Activated T-cell treated with anti-CD3 and anti-CD28 coated beads, Interleukin-2, amount 50 U/mL, for 24 hours (primary cell): ENCODE measurements at regions not wholly inside any gene's neighbourhood (a gene's known extent, or its start where the extent isn't known, plus 50 kb on each side); places are given as distances from the start of the nearest gene placed in this dataset.

Source experiments
- DNase-seq: peaks from one replicate; pipeline ENCODE4 v3.0.0-alpha.2; 2020
- H3K27ac Mint-ChIP-seq: 2 replicates; pipeline ENCODE4 v1.8.0; 2020; ENCODE audit warnings: mild to moderate bottlenecking, mixed read lengths
- H3K27me3 Mint-ChIP-seq: 2 replicates; pipeline ENCODE4 v1.8.0; 2020; ENCODE audit warnings: mixed read lengths
- H3K36me3 Mint-ChIP-seq: 2 replicates; pipeline ENCODE4 v1.8.0; 2020; ENCODE audit warnings: low read depth, mixed read lengths
- H3K4me1 Mint-ChIP-seq: 2 replicates; pipeline ENCODE4 v1.8.0; 2020; ENCODE audit warnings: low read depth, mixed read lengths
- H3K4me3 Mint-ChIP-seq: 2 replicates; pipeline ENCODE4 v1.8.0; 2020; ENCODE audit warnings: mild to moderate bottlenecking, moderate library complexity, mixed read lengths
- H3K9me3 Mint-ChIP-seq: 2 replicates; pipeline ENCODE4 v1.8.0; 2020; ENCODE audit warnings: mixed read lengths

GRCh38 chr3:187976365-187976900 is 177.5 kb upstream of the LPP start:
- Mint-ChIP-seq H3K27me3 (no peaks in the 10 kb centered on the region), H3K4me1 (peaks cover 83% of the 10 kb centered on the region), H3K9me3 (peaks cover 7% of the 10 kb centered on the region), H3K4me3 (peak overlapping the region; percentile 26), H3K27ac (peak overlapping the region; percentile 95), H3K36me3 (no peaks in the 10 kb centered on the region)
- no peak for DNase-seq

- no peak for DNase-seq
- no peak overlapping the region for H3K4me3 Mint-ChIP-seq
- no peaks in the 10 kb centered on the region for H3K27me3 Mint-ChIP-seq
- H3K36me3 Mint-ChIP-seq = no peaks in the 10 kb centered on the region
- H3K9me3 Mint-ChIP-seq = peaks cover 7% of the 10 kb centered on the region
- no peak overlapping the region for H3K27ac Mint-ChIP-seq
- peaks cover 86% of the 10 kb centered on the region for H3K4me1 Mint-ChIP-seq
Observed at GRCh38 chr3:187977659-187978058, 176.3 kb upstream of the LPP start.

- Mint-ChIP-seq H3K36me3 (no peaks in the 10 kb centered on the region), H3K4me3 (no peak overlapping the region), H3K9me3 (peaks cover 7% of the 10 kb centered on the region), H3K27me3 (no peaks in the 10 kb centered on the region), H3K27ac (peak overlapping the region; percentile 18), H3K4me1 (peaks cover 81% of the 10 kb centered on the region)
- no peak for DNase-seq
Observed at GRCh38 chr3:187978433-187979011, 175.4 kb upstream of the LPP start.

GRCh38 chr3:187979564-187979963 is 174.4 kb upstream of the LPP start:
- Mint-ChIP-seq H3K36me3 (no peaks in the 10 kb centered on the region), H3K27me3 (no peaks in the 10 kb centered on the region), H3K27ac (peak overlapping the region; percentile 45), H3K9me3 (peaks cover 7% of the 10 kb centered on the region), H3K4me1 (peaks cover 72% of the 10 kb centered on the region), H3K4me3 (no peak overlapping the region)
- DNase-seq = no peak

GRCh38 chr3:187980861-187981260 is 173.1 kb upstream of the LPP start:
- DNase-seq = no peak
- no peak overlapping the region for H3K4me3 Mint-ChIP-seq
- peaks cover 67% of the 10 kb centered on the region for H3K4me1 Mint-ChIP-seq
- H3K36me3 Mint-ChIP-seq = no peaks in the 10 kb centered on the region
- no peaks in the 10 kb centered on the region for H3K27me3 Mint-ChIP-seq
- H3K9me3 Mint-ChIP-seq = peaks cover 7% of the 10 kb centered on the region
- no peak overlapping the region for H3K27ac Mint-ChIP-seq

GRCh38 chr3:187982142-187982541 is 171.8 kb upstream of the LPP start:
- Mint-ChIP-seq H3K36me3 (no peaks in the 10 kb centered on the region), H3K27ac (no peak overlapping the region), H3K4me3 (no peak overlapping the region), H3K9me3 (peaks cover 4% of the 10 kb centered on the region), H3K27me3 (no peaks in the 10 kb centered on the region), H3K4me1 (peaks cover 69% of the 10 kb centered on the region)
- DNase-seq = no peak

GRCh38 chr3:187983484-187984124 is 170.4 kb upstream of the LPP start:
- Mint-ChIP-seq H3K4me1 (peaks cover 69% of the 10 kb centered on the region), H3K36me3 (no peaks in the 10 kb centered on the region), H3K27me3 (no peaks in the 10 kb centered on the region), H3K27ac (no peak overlapping the region), H3K4me3 (no peak overlapping the region), H3K9me3 (no peaks in the 10 kb centered on the region)
- DNase-seq = no peak

- no peak overlapping the region for H3K4me3 Mint-ChIP-seq
- H3K36me3 Mint-ChIP-seq = no peaks in the 10 kb centered on the region
- H3K27me3 Mint-ChIP-seq = no peaks in the 10 kb centered on the region
- peaks cover 59% of the 10 kb centered on the region for H3K4me1 Mint-ChIP-seq
- DNase-seq = no peak
- no peak overlapping the region for H3K27ac Mint-ChIP-seq
- H3K9me3 Mint-ChIP-seq = no peaks in the 10 kb centered on the region
Observed at GRCh38 chr3:187985647-187986046, 168.3 kb upstream of the LPP start.

GRCh38 chr3:187986514-187986934 is 167.4 kb upstream of the LPP start:
- peak overlapping the region; percentile 82 for H3K27ac Mint-ChIP-seq
- peak; percentile 69 for DNase-seq
- no peaks in the 10 kb centered on the region for H3K27me3 Mint-ChIP-seq
- peak overlapping the region; percentile 25 for H3K4me3 Mint-ChIP-seq
- peaks cover 59% of the 10 kb centered on the region for H3K4me1 Mint-ChIP-seq
- H3K36me3 Mint-ChIP-seq = no peaks in the 10 kb centered on the region
- H3K9me3 Mint-ChIP-seq = peaks cover 6% of the 10 kb centered on the region

- H3K4me3 Mint-ChIP-seq = no peak overlapping the region
- DNase-seq = no peak
- no peaks in the 10 kb centered on the region for H3K27me3 Mint-ChIP-seq
- peaks cover 8% of the 10 kb centered on the region for H3K9me3 Mint-ChIP-seq
- H3K36me3 Mint-ChIP-seq = no peaks in the 10 kb centered on the region
- peaks cover 55% of the 10 kb centered on the region for H3K4me1 Mint-ChIP-seq
- peak overlapping the region; percentile 82 for H3K27ac Mint-ChIP-seq
Observed at GRCh38 chr3:187987187-187987586, 166.8 kb upstream of the LPP start.

- Mint-ChIP-seq H3K4me3 (no peak overlapping the region), H3K4me1 (peaks cover 56% of the 10 kb centered on the region), H3K27ac (peak overlapping the region; percentile 82), H3K27me3 (no peaks in the 10 kb centered on the region), H3K36me3 (no peaks in the 10 kb centered on the region), H3K9me3 (peaks cover 13% of the 10 kb centered on the region)
- peak; percentile 67 for DNase-seq
Observed at GRCh38 chr3:187987924-187988323, 166.0 kb upstream of the LPP start.

- peaks cover 15% of the 10 kb centered on the region for H3K9me3 Mint-ChIP-seq
- H3K36me3 Mint-ChIP-seq = no peaks in the 10 kb centered on the region
- peaks cover 67% of the 10 kb centered on the region for H3K4me1 Mint-ChIP-seq
- H3K27me3 Mint-ChIP-seq = no peaks in the 10 kb centered on the region
- no peak overlapping the region for H3K4me3 Mint-ChIP-seq
- H3K27ac Mint-ChIP-seq = no peak overlapping the region
- no peak for DNase-seq
Observed at GRCh38 chr3:187989575-187990153, 164.3 kb upstream of the LPP start.

- Mint-ChIP-seq H3K27me3 (no peaks in the 10 kb centered on the region), H3K4me3 (no peak overlapping the region), H3K9me3 (peaks cover 15% of the 10 kb centered on the region), H3K36me3 (no peaks in the 10 kb centered on the region), H3K27ac (no peak overlapping the region), H3K4me1 (peaks cover 69% of the 10 kb centered on the region)
- DNase-seq = no peak
Observed at GRCh38 chr3:187992609-187993008, 161.3 kb upstream of the LPP start.

- Mint-ChIP-seq H3K9me3 (peaks cover 15% of the 10 kb centered on the region), H3K27me3 (no peaks in the 10 kb centered on the region), H3K36me3 (no peaks in the 10 kb centered on the region), H3K4me3 (no peak overlapping the region), H3K4me1 (peaks cover 77% of the 10 kb centered on the region), H3K27ac (peak overlapping the region; percentile 64)
- no peak for DNase-seq
Observed at GRCh38 chr3:187994221-187995042, 159.5 kb upstream of the LPP start.
